Tibial artery (tissue), 4 donors: ENCODE measurements at regions not wholly inside any gene's neighbourhood (a gene's known extent, or its start where the extent isn't known, plus 50 kb on each side); places are given as distances from the start of the nearest gene placed in this dataset.

Source experiments
- DNase-seq, 2 donors: peaks; one replicate each; pipeline ENCODE4 v3.0.0-alpha.2; 2019
- H3K27ac ChIP-seq, 2 donors: fragments of 200-600 bp; sonication (generic) in 1 of 2; 1 replicate in 1 of 2; 2 replicates in 1 of 2; pipeline ENCODE4 v1.5.1; 2018 to 2019; ENCODE audit warnings: mild to moderate bottlenecking in 1 of 2
- H3K27me3 ChIP-seq, 2 donors: fragments of 200-600 bp; sonication (generic) in 1 of 2; one replicate each; pipeline versions ENCODE4 v1.5.1 to v1.6.0; 2016 to 2019
- H3K36me3 ChIP-seq, 3 donors: fragments of 200-600 bp; sonication (generic) in 2 of 3; one replicate each; pipeline ENCODE4 v1.5.1; 2016 to 2019; ENCODE audit warnings: mild to moderate bottlenecking in 2 of 3
- H3K4me1 ChIP-seq, 4 donors: fragments of 200-600 bp; sonication (generic) in 2 of 4; 1 replicate in 3 of 4; 2 replicates in 1 of 4; pipeline ENCODE4 v1.5.1; 2016 to 2019
- H3K4me3 ChIP-seq, 2 donors: fragments of 200-600 bp; sonication (generic) in 1 of 2; 1 replicate in 1 of 2; 2 replicates in 1 of 2; pipeline ENCODE4 v1.5.1; 2018 to 2019; ENCODE audit warnings: mild to moderate bottlenecking in 2 of 2
- H3K9me3 ChIP-seq, 3 donors: fragments of 200-600 bp; sonication (generic) in 1 of 3; one replicate each; pipeline ENCODE4 v1.5.1; 2016 to 2019
- intact Hi-C: fragments of 100-400 bp; cut with DNase I; formaldehyde crosslinking; loops from one replicate; pipeline ENCODE4 v1.15.0; 2023; ENCODE audit warnings: low total_unique reads
- TF ChIP-seq, protein P1 (sequence below), 2 experiments: fragments of 200-600 bp in 1 of 2; fragments of 450-650 bp in 1 of 2; IDR thresholded peaks; one replicate each; pipeline ENCODE4 v1.5.1; 2017 to 2019; ENCODE audit warnings: antibody characterized with exemption in 2 of 2, mild to moderate bottlenecking in 1 of 2, moderate library complexity in 1 of 2

DNA sequence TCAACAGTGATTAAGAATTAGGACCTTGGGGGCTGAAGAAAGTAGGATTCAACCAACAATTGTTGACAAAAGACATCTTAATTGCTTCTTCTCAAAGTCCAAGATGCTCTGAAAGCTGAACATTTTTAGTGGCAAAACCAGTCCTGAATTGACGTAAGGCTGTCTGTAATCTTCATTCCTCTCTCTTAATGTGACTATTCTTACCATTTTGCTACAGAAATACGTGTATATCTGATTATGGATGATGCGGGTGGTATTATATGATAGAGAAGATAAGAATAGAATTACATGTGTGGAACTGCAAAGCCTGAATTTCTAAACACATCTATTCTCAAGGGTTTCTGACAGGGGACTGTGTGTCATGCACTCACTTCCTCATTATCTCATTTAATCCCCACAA is 130.3 kb upstream of the SASH1 start:
- Histone ChIP-seq H3K27ac (no peak overlapping the region), H3K27me3 (no peaks in the 10 kb centered on the region), H3K36me3 (no peaks in the 10 kb centered on the region), H3K4me1 (no peaks in the 10 kb centered on the region), H3K4me3 (no peak overlapping the region), H3K9me3 (no peaks in the 10 kb centered on the region)
- TF ChIP-seq, protein P1, sequence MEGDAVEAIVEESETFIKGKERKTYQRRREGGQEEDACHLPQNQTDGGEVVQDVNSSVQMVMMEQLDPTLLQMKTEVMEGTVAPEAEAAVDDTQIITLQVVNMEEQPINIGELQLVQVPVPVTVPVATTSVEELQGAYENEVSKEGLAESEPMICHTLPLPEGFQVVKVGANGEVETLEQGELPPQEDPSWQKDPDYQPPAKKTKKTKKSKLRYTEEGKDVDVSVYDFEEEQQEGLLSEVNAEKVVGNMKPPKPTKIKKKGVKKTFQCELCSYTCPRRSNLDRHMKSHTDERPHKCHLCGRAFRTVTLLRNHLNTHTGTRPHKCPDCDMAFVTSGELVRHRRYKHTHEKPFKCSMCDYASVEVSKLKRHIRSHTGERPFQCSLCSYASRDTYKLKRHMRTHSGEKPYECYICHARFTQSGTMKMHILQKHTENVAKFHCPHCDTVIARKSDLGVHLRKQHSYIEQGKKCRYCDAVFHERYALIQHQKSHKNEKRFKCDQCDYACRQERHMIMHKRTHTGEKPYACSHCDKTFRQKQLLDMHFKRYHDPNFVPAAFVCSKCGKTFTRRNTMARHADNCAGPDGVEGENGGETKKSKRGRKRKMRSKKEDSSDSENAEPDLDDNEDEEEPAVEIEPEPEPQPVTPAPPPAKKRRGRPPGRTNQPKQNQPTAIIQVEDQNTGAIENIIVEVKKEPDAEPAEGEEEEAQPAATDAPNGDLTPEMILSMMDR (IDR thresholded peaks at IDR 0.05): no peak
- intact Hi-C loops: no loop called here
- DNase-seq: no peak

GRCh38 chr6:148213366-148213765 is 129.3 kb upstream of the SASH1 start:
- H3K27me3 ChIP-seq: no peaks in the 10 kb centered on the region
- intact Hi-C loops: no loop called here
- H3K9me3 ChIP-seq: no peaks in the 10 kb centered on the region

GRCh38 chr6:148214667-148215066 is 128.0 kb upstream of the SASH1 start:
- Histone ChIP-seq H3K9me3 (no peaks in the 10 kb centered on the region), H3K4me1 (peaks cover 0 to 13% (median 0%) of the 10 kb centered on the region in 4 donors), H3K27ac (no peak overlapping the region), H3K27me3 (no peaks in the 10 kb centered on the region), H3K4me3 (no peak overlapping the region), H3K36me3 (no peaks in the 10 kb centered on the region)
- intact Hi-C loops: no loop called here
- no peak for DNase-seq
- TF ChIP-seq, protein P1 (IDR thresholded peaks at IDR 0.05): no peak

More at GRCh38 chr6:148213366-148213765, 129.3 kb upstream of the SASH1 start:
- no peak for DNase-seq
- H3K4me1 ChIP-seq: peaks cover 0 to 6% (median 0%) of the 10 kb centered on the region in 4 donors
- TF ChIP-seq, protein P1 (IDR thresholded peaks at IDR 0.05): no peak
- no peak overlapping the region for H3K27ac ChIP-seq
- H3K4me3 ChIP-seq: no peak overlapping the region
- no peaks in the 10 kb centered on the region for H3K36me3 ChIP-seq

DNA sequence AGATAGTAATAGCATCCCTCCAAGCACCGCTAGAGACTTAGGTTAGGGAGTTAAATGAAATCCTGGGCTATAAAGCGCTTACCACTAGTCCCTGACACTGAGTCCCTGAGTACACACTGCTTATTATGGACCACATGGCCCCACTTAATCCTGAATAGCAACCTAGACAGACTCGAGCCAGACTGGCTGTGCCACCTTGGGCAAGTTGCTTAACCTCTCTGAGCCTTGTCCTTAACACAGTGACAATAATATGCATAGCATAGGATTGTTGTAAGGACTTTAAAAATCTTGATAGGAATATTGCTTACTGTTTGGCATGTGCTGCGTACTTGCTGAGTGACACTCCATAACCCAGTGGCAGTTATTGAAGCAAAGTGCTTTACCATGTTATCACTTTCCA is 125.6 kb upstream of the SASH1 start:
- Histone ChIP-seq H3K4me3 (no peak overlapping the region), H3K27ac (no peak overlapping the region), H3K4me1 (peaks cover 0 to 13% (median 0%) of the 10 kb centered on the region in 4 donors), H3K36me3 (no peaks in the 10 kb centered on the region), H3K9me3 (no peaks in the 10 kb centered on the region), H3K27me3 (no peaks in the 10 kb centered on the region)
- TF ChIP-seq, protein P1 (IDR thresholded peaks at IDR 0.05): no peak
- intact Hi-C loops: no loop called here
- no peak for DNase-seq

GRCh38 chr6:148217921-148218320 is 124.7 kb upstream of the SASH1 start:
- H3K4me1 ChIP-seq: peaks cover 0 to 16% (median under 1%) of the 10 kb centered on the region in 4 donors
- H3K9me3 ChIP-seq: no peaks in the 10 kb centered on the region
- intact Hi-C loops: no loop called here
- TF ChIP-seq, protein P1 (IDR thresholded peaks at IDR 0.05): no peak
- no peak for DNase-seq
- no peak overlapping the region for H3K4me3 ChIP-seq
- H3K27ac ChIP-seq: peak overlapping the region; percentile 17 to 48
- H3K27me3 ChIP-seq: no peaks in the 10 kb centered on the region
- no peaks in the 10 kb centered on the region for H3K36me3 ChIP-seq
